Uterus (tissue), 3 donors: ENCODE measurements at regions not wholly inside any gene's neighbourhood (a gene's known extent, or its start where the extent isn't known, plus 50 kb on each side); places are given as distances from the start of the nearest gene placed in this dataset.

Experiments
- DNase-seq, 2 donors: peaks; one replicate each; pipeline ENCODE4 v3.0.0-alpha.2; 2019 to 2020
- H3K27ac ChIP-seq, 2 donors: fragments of 200-600 bp; sonication (generic); 1 replicate in 1 of 2; 2 replicates in 1 of 2; pipeline ENCODE4 v1.5.1; 2016 to 2018
- H3K27me3 ChIP-seq, 2 donors: fragments of 200-600 bp; sonication (generic); one replicate each; pipeline ENCODE4 v1.5.1; 2018 to 2019; ENCODE audit warnings: control low read depth in 1 of 2
- H3K36me3 ChIP-seq, 2 donors: fragments of 200-600 bp; sonication (generic); one replicate each; pipeline ENCODE4 v1.5.1; 2019; ENCODE audit warnings: control low read depth in 1 of 2
- H3K4me1 ChIP-seq, 2 donors: fragments of 200-600 bp; sonication (generic); one replicate each; pipeline ENCODE4 v1.5.1; 2018 to 2019; ENCODE audit warnings: control low read depth in 1 of 2
- H3K4me3 ChIP-seq, 2 donors: fragments of 200-600 bp; sonication (generic); 1 replicate in 1 of 2; 2 replicates in 1 of 2; pipeline ENCODE4 v1.5.1; 2018 to 2019; ENCODE audit warnings: mild to moderate bottlenecking in 1 of 2
- H3K9me3 ChIP-seq, 2 donors: fragments of 200-600 bp; sonication (generic); one replicate each; pipeline ENCODE4 v1.5.1; 2019; ENCODE audit warnings: control low read depth in 1 of 2
- CTCF ChIP-seq, 4 experiments: fragments of 200-600 bp in 2 of 4; fragments of 450-650 bp in 2 of 4; sonication (generic) in 2 of 4; IDR thresholded peaks; one replicate each; pipeline ENCODE4 v1.5.1; 2016 to 2019; ENCODE audit warnings: antibody characterized with exemption in 4 of 4, mild to moderate bottlenecking in 2 of 4, moderate library complexity in 1 of 4
- POLR2A ChIP-seq, 2 donors: fragments of 450-650 bp; IDR thresholded peaks; one replicate each; pipeline ENCODE4 v1.6.1; 2016; ENCODE audit warnings: antibody characterized with exemption in 2 of 2, mild to moderate bottlenecking in 1 of 2, moderate library complexity in 1 of 2
- intact Hi-C: fragments of 100-400 bp; cut with DNase I; formaldehyde crosslinking; loops from one replicate; pipeline ENCODE4 v1.15.1; 2023; ENCODE audit warnings: low total_unique reads
- donor health status: DM: yes; HTN: yes; CAD: no.

GRCh38 chr15:69552057-69552815, 99.6 kb downstream of the RPLP1 start:
- Histone ChIP-seq H3K4me3 (no peak overlapping the region), H3K9me3 (no peaks in the 10 kb centered on the region), H3K27ac (no peak overlapping the region), H3K36me3 (no peaks in the 10 kb centered on the region), H3K4me1 (no peaks in the 10 kb centered on the region), H3K27me3 (no peaks in the 10 kb centered on the region)
- TF ChIP-seq POLR2A (IDR thresholded peaks at IDR 0.05): no peak
- no peak for TF ChIP-seq CTCF (IDR thresholded peaks at IDR 0.05)
- no peak for DNase-seq
- intact Hi-C loops: no loop called here

- no peak for TF ChIP-seq CTCF (IDR thresholded peaks at IDR 0.05)
- TF ChIP-seq POLR2A (IDR thresholded peaks at IDR 0.05): no peak
- Histone ChIP-seq H3K27ac (no peak overlapping the region), H3K4me1 (no peaks in the 10 kb centered on the region), H3K9me3 (no peaks in the 10 kb centered on the region), H3K4me3 (no peak overlapping the region), H3K36me3 (no peaks in the 10 kb centered on the region), H3K27me3 (no peaks in the 10 kb centered on the region)
- intact Hi-C loops: no loop called here
- DNase-seq: no peak
Measured at GRCh38 chr15:69553686-69554085, 101.1 kb downstream of the RPLP1 start.

- H3K36me3 ChIP-seq: no peaks in the 10 kb centered on the region
- H3K27me3 ChIP-seq: no peaks in the 10 kb centered on the region
- DNase-seq: no peak
- TF ChIP-seq POLR2A (IDR thresholded peaks at IDR 0.05) (no peak), CTCF (IDR thresholded peaks at IDR 0.05) (no peak)
- H3K4me1 ChIP-seq: no peaks in the 10 kb centered on the region
- H3K4me3 ChIP-seq: no peak overlapping the region
- intact Hi-C loops: no loop called here
- no peak overlapping the region for H3K27ac ChIP-seq
- H3K9me3 ChIP-seq: no peaks in the 10 kb centered on the region
Measured at GRCh38 chr15:69554279-69554961, 101.8 kb downstream of the RPLP1 start.

- intact Hi-C loops: no loop called here
- Histone ChIP-seq H3K4me3 (no peak overlapping the region), H3K27ac (no peak overlapping the region), H3K27me3 (no peaks in the 10 kb centered on the region), H3K36me3 (no peaks in the 10 kb centered on the region), H3K4me1 (no peaks in the 10 kb centered on the region), H3K9me3 (no peaks in the 10 kb centered on the region)
- TF ChIP-seq CTCF (IDR thresholded peaks at IDR 0.05): no peak
- TF ChIP-seq POLR2A (IDR thresholded peaks at IDR 0.05): no peak
- no peak for DNase-seq
Measured at GRCh38 chr15:69555080-69555479, 102.5 kb downstream of the RPLP1 start.

- Histone ChIP-seq H3K27me3 (no peaks in the 10 kb centered on the region), H3K9me3 (no peaks in the 10 kb centered on the region), H3K4me1 (no peaks in the 10 kb centered on the region), H3K36me3 (no peaks in the 10 kb centered on the region), H3K27ac (no peak overlapping the region), H3K4me3 (no peak overlapping the region)
- no peak for TF ChIP-seq CTCF (IDR thresholded peaks at IDR 0.05)
- TF ChIP-seq POLR2A (IDR thresholded peaks at IDR 0.05): no peak
- intact Hi-C loops: no loop called here
- no peak for DNase-seq
Measured at GRCh38 chr15:69556344-69556743, 103.7 kb downstream of the RPLP1 start.
